GM19023 (cell line): ENCODE measurements at regions not wholly inside any gene's neighbourhood (a gene's known extent, or its start where the extent isn't known, plus 50 kb on each side); places are given as distances from the start of the nearest gene placed in this dataset.

Experiments
- ATAC-seq: cut with Tn5 transposase; IDR thresholded peaks from one replicate; pipeline ENCODE4 v1.9.1; 2021; ENCODE audit warnings: mild to moderate bottlenecking, moderate library complexity; ENCODE audit not compliant: unreplicated experiment

DNA sequence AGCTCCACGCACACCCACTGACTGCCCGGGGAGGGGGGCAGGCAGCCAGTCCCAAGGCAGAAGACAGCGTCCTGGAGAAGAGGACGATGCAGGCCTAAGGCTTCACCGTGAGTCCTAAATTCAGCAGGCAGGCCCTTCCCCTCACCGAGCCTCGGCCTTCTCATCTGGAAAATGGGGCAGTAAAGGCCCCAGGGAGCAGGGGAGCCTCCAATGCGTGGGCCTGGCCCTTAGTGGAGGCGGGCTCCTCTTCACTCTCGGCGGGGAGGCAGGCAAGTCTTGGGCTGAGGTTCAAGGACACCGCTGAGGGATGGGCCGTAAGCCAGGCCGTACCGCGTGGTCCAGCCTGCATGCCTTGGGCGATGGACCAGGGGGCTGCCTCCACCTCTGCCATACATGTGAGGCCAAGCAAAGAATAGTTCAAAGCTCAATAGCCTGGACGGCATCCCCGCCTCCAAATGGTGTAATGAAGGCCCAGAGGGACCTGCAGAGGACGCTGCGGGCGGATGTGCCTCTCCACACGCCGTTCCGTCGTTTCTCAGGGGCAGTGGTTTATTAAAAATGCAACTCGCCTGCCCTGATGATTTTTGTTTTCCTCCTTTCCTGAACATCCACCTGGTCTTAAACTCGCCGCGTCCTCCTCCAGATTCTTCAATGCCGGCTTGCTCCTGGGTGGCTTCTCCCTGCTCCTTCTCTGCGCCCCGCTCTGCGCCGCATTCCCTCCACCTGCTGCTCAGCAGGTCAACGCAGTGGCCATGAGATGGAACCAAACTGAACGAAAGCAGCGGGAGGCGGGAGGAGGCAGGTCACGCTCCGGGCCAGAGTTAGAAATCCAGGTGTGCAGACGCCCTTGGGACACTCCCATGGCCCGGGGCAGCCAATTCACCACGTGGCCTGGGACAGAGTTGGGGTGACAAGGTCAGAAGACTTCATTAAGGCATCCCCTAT is 627.8 kb downstream of the TBC1D22A start:
- ATAC-seq: no peak

GRCh38 chr22:47389201-47389600 is 626.8 kb downstream of the TBC1D22A start:
- ATAC-seq: no peak

- no peak for ATAC-seq
Measured at GRCh38 chr22:47388778-47389177, 626.3 kb downstream of the TBC1D22A start.

- no peak for ATAC-seq
Measured at GRCh38 chr22:47388331-47388730, 625.9 kb downstream of the TBC1D22A start.

- no peak for ATAC-seq
Measured at GRCh38 chr22:47386812-47387510, 624.5 kb downstream of the TBC1D22A start.

GRCh38 chr22:47384977-47385376 is 622.5 kb downstream of the TBC1D22A start:
- no peak for ATAC-seq

DNA sequence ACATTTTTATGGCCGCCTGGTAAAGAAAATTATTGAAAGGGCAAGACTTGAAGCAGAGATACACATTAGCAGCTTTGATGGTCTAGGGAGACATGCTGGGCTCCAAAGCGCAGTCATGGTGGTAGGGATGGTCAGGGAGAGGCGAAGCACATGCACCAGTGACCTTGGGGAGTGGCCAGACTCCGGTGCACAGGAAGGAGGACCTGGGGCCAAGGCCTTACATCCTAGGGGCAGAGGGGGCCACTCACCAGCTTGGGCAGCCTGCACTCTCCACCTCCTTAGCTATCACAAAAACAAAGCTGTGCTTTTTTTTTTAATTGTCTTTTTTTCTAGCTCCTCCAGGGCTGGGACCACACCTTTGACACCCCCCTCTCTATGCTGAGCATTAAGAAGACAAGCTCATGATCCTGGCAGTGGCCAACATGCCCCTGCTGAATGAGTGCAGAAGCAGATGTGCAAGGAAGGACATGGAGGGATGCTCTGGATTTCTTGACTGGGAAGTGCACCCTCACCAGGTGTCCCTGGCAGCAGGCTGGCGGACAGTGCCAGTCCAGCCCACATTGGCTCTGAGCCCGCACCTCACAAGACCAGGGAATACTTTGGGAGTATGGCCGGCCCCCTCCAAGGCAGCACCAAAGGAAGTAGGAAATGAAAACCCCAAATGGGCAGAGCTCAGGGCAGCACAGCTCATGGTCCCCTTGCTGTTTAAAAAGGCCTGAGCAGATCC is 619.9 kb downstream of the TBC1D22A start:
- ATAC-seq: no peak

DNA sequence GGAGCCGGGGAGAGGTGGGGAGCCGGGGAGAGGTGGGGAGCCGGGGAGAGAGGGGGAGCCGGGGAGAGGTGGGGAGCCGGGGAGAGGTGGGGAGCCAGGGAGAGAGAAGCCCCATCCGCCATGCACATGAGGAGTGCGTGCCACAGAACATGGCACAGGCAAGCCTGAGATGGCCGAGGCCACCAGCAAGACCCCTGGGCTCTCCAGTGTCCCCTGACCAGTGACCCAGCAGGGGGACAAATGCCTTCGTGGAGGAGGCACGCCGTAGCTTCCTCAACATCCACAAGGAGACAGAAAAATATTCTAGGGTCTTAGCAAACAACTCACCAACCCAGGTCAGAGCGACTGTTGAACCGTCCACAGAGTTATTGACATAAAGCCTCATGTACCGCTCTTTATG is 618.8 kb downstream of the TBC1D22A start:
- no peak for ATAC-seq

DNA sequence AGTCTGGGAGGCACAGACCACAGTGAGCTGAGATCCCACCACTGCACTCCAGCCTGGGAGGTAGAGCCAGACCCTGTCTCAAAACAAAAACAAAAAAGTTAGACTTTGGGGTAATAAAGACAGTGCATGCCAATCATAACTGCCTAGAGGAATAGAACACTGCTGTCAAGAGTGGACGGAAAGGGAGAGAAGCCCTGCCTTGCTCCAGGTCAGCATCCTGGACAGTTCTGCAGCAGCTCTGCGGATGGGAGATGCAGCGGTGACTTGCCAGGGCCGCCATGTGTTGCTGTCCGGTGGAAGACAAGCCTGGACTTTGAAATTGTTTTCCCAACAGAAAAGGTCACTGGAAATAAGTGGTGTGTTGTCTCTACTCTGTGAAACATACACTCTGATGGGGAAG is 618.2 kb downstream of the TBC1D22A start:
- no peak for ATAC-seq

GRCh38 chr22:47379037-47379436 is 616.6 kb downstream of the TBC1D22A start:
- ATAC-seq: no peak

DNA sequence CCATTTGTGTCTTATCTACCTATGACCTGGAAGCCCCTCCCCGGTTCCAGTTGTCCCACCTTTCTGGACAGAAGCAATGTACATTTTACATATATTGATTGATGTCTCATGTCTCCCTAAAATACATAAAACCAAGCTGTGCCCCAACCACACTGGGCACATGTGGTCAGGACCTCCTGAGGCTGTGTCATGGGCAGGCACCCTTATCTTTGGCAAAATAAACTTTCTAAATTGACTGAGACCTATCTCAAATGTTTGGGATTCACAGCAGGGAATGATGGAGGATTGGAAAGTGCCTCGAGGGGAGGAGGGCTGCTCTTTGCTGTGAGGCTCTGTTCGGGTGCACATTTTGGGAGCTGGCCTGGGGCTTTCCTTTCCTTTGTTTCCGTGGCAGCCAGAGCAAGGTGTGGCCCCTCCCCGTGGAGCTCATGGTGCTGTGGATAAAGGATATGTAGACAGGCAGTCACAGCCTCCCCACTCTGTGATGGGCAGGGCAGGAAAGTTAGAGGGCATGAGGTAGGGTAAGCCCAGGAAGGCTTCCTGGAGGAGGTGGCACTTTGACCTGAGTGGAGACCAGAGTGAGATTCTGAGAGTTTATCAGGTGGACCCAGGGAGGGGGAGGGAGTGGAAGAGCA is 615.6 kb downstream of the TBC1D22A start:
- ATAC-seq: no peak

DNA sequence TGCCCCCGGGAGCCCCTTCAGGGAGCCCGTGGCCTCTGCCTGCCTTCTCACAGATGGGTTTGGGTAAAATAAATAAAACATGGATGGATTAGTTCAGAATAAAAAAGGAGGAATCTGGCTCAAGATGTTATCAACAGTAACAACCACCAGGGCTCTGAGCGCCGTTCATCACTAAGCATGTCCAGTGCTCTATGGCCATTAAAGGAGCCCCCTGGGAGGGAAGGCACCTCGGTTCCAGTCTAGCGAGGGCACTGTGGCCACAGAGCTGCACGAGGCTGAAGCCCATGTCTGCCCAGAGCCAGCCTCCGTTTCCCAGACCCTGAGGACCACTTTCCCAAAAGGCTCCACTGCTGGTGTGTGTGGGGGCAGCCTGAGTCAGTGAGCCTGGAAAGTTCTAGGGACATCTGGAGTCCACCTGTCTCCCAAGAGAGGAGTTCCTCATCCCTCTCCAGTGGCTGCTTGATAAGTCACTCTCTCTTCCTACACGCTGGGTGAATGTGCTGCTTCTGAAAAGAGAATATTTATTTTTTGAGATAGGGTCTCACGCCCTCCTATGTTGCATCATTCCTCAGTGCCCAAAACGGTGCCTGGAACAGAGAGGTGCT is 614.6 kb downstream of the TBC1D22A start:
- ATAC-seq: no peak

DNA sequence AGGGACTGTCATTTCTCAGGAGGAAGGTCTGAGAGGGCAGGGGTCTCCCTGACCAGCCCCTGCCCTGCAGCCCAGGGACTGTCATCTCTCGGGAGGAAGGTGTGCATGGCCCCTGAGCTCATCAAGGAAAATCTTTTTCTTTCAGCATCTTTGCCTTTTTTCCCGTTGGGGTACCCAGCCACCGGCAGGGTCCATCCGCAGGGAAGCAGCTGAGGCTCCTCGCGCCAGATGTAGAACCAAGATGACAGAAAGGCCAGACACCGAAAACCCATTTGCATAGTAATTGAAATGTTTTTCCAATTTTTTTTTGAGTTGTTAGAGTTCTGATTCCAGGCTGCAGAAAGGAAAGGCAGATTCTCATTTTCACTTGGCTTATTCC is 613.9 kb downstream of the TBC1D22A start:
- no peak for ATAC-seq

GRCh38 chr22:47375621-47376321 is 613.3 kb downstream of the TBC1D22A start:
- ATAC-seq: no peak

GRCh38 chr22:47374901-47375575 is 612.6 kb downstream of the TBC1D22A start:
- no peak for ATAC-seq

- ATAC-seq: no peak
Measured at GRCh38 chr22:47374273-47374771, 611.9 kb downstream of the TBC1D22A start.

GRCh38 chr22:47373648-47374272 is 611.3 kb downstream of the TBC1D22A start:
- no peak for ATAC-seq

DNA sequence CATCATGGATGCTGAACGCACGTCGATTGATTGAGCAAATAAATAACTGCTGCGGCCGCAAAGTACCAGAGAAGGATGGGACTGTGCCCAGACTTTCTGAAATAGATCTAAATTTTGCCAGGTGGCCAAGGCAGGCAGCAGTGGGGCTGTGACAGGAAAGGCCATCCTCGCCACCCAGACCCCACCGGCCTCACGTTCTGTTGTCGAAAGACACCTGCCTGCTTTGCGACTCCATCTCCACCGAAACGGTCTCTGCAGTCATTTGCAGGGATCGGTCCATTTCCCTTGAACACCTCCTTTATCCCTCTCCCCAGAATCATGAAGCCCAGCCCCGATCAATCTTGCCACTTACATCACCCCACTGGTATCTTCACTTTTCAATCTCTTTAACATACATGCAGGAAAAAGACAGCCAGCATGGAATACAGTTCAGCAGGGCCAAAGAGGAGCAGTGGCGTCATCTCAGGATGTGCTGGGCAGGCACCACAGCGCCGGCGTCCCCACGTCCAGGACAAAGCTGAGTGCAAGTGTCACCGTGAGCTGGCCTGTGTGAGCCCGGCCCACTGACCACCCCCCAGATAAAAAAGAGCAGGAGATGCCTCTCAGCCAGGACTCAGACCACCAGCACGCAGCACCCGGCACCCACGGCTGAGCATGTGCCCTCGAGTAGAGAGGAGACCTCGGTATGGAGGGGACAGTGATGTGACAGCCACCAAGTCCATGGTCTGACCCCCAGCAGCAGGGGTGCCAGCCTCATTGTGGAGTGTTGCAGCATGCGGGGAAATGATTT is 610.3 kb downstream of the TBC1D22A start:
- ATAC-seq: no peak
